ENCODE measurements at regions not wholly inside any gene's neighbourhood (a gene's known extent, or its start where the extent isn't known, plus 50 kb on each side); places are given as distances from the start of the nearest gene placed in this dataset.
A peak's percentile ranks its signal among the peaks of the same experiment; 100 is the strongest.

DNA sequence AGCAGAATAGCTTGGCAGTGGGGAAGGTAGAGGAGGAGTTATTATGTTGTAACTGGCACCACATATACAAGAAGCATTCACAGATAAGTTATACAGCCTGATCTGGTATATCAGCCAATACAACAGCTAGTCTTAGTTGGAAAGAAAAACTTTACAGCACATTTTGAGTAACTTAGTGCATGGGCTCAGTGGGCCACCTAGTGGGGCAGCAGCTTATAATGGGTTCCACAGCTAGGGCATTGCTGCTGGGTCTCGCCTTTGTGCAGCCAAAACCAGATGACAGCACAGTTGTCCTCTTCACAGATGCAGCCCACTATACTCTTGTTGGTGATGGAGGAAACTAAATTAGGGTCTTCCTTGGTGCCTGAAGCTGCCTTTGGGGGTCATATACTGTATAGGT is 448.1 kb upstream of the RASGEF1B start:
- Histone ChIP-seq H3K36me3 (ENCODE audit: insufficient read depth, low read length) (no peaks in the 10 kb centered on the region), H3K9me3 (ENCODE audit: low read length) (no peaks in the 10 kb centered on the region), H3K27ac (ENCODE audit: low read depth, low read length, poor library complexity, severe bottlenecking) (no peak overlapping the region), H3F3A (ENCODE audit: insufficient read depth, low read length) (no peaks in the 10 kb centered on the region), H3K27me3 (ENCODE audit: insufficient read depth, low read length) (no peaks in the 10 kb centered on the region), H3K4me2 (ENCODE audit: low read length) (no peak overlapping the region), H3K79me2 (ENCODE audit: insufficient read depth, low read length) (no peaks in the 10 kb centered on the region), H3K9ac (ENCODE audit: low read length) (no peak overlapping the region), H3K4me1 (ENCODE audit: insufficient read depth, low read length, severe bottlenecking) (no peaks in the 10 kb centered on the region), H4K20me1 (ENCODE audit: insufficient read depth, low read length) (no peaks in the 10 kb centered on the region), H2AFZ (ENCODE audit: low read length) (no peak overlapping the region), H3K4me3 (ENCODE audit: low read depth, low read length, poor library complexity, severe bottlenecking) (no peak overlapping the region), H3K9me2 (ENCODE audit: low read depth, low read length) (no peaks in the 10 kb centered on the region)
- TF ChIP-seq EZH2 (IDR thresholded peaks at IDR 0.05; ENCODE audit: borderline replicate concordance, low read length): no peak
- TF ChIP-seq, protein P1, sequence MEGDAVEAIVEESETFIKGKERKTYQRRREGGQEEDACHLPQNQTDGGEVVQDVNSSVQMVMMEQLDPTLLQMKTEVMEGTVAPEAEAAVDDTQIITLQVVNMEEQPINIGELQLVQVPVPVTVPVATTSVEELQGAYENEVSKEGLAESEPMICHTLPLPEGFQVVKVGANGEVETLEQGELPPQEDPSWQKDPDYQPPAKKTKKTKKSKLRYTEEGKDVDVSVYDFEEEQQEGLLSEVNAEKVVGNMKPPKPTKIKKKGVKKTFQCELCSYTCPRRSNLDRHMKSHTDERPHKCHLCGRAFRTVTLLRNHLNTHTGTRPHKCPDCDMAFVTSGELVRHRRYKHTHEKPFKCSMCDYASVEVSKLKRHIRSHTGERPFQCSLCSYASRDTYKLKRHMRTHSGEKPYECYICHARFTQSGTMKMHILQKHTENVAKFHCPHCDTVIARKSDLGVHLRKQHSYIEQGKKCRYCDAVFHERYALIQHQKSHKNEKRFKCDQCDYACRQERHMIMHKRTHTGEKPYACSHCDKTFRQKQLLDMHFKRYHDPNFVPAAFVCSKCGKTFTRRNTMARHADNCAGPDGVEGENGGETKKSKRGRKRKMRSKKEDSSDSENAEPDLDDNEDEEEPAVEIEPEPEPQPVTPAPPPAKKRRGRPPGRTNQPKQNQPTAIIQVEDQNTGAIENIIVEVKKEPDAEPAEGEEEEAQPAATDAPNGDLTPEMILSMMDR (IDR thresholded peaks at IDR 0.05; ENCODE audit: low read length): no peak

DNA sequence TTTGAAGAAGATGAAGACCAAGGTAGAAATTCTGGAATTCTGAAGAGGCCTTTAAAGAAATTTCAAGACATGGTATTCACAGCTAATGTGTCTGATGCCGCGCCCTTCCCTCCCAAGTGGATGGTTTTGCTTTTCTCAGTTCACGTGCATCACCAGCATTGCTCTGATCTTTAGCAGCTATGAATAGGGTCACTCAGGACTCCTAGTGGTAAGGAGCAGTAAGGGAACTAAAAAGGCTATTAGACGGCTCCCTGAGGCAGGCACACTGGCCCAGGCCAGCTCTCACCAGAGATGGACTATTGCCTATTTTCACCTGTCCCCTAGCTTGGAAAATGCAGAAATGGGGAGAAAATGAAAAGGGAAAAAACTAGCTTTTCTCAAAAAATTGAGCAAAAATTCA is 447.5 kb upstream of the RASGEF1B start:
- no peaks in the 10 kb centered on the region for H3K27me3 ChIP-seq (ENCODE audit: insufficient read depth, low read length)

DNA sequence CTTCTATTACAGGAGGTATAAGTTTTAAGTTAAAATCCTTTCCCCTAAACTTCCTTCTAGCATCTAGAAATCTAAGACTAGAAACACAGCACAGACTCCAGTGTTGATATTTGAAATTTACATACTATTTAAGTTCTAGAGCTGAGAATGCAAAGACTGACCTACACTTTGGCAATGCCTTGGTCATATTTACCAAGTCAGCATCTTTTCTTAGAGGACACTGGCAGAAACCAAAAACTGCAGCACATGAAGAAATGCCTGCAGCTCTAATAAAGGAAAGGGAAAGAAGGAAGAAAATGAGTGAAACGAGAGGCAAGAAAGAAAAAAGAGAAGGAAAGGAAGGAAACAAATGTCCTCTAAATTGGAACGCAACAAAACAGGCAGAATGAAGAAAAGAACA is 443.7 kb upstream of the RASGEF1B start:
- H3K9me2 ChIP-seq (ENCODE audit: low read depth, low read length): no peaks in the 10 kb centered on the region
- TF ChIP-seq, protein P1 (IDR thresholded peaks at IDR 0.05; ENCODE audit: low read length): no peak
- H3K27me3 ChIP-seq (ENCODE audit: insufficient read depth, low read length): no peaks in the 10 kb centered on the region
- H3K9ac ChIP-seq (ENCODE audit: low read length): no peak overlapping the region
- H3K9me3 ChIP-seq (ENCODE audit: low read length): no peaks in the 10 kb centered on the region
- no peak overlapping the region for H3K4me3 ChIP-seq (ENCODE audit: low read depth, low read length, poor library complexity, severe bottlenecking)
- no peak overlapping the region for H3K4me2 ChIP-seq (ENCODE audit: low read length)
- H3F3A ChIP-seq (ENCODE audit: insufficient read depth, low read length): no peaks in the 10 kb centered on the region
- H3K36me3 ChIP-seq (ENCODE audit: insufficient read depth, low read length): no peaks in the 10 kb centered on the region
- no peaks in the 10 kb centered on the region for H4K20me1 ChIP-seq (ENCODE audit: insufficient read depth, low read length)
- H3K27ac ChIP-seq (ENCODE audit: low read depth, low read length, poor library complexity, severe bottlenecking): no peak overlapping the region
- no peaks in the 10 kb centered on the region for H3K79me2 ChIP-seq (ENCODE audit: insufficient read depth, low read length)
- H2AFZ ChIP-seq (ENCODE audit: low read length): no peak overlapping the region
- H3K4me1 ChIP-seq (ENCODE audit: insufficient read depth, low read length, severe bottlenecking): peaks cover 4% of the 10 kb centered on the region

More for the DNA sequence above, 447.5 kb upstream of the RASGEF1B start:
- no peak overlapping the region for H3K27ac ChIP-seq (ENCODE audit: low read depth, low read length, poor library complexity, severe bottlenecking)
- no peak overlapping the region for H2AFZ ChIP-seq (ENCODE audit: low read length)
- no peaks in the 10 kb centered on the region for H3K4me1 ChIP-seq (ENCODE audit: insufficient read depth, low read length, severe bottlenecking)
- no peak overlapping the region for H3K4me3 ChIP-seq (ENCODE audit: low read depth, low read length, poor library complexity, severe bottlenecking)
- H3K36me3 ChIP-seq (ENCODE audit: insufficient read depth, low read length): no peaks in the 10 kb centered on the region
- H3K79me2 ChIP-seq (ENCODE audit: insufficient read depth, low read length): no peaks in the 10 kb centered on the region
- no peak overlapping the region for H3K9ac ChIP-seq (ENCODE audit: low read length)
- no peaks in the 10 kb centered on the region for H3K9me3 ChIP-seq (ENCODE audit: low read length)
- no peaks in the 10 kb centered on the region for H3K9me2 ChIP-seq (ENCODE audit: low read depth, low read length)
- H3K4me2 ChIP-seq (ENCODE audit: low read length): no peak overlapping the region
- no peaks in the 10 kb centered on the region for H3F3A ChIP-seq (ENCODE audit: insufficient read depth, low read length)
- TF ChIP-seq EZH2 (IDR thresholded peaks at IDR 0.05; ENCODE audit: borderline replicate concordance, low read length): no peak
- TF ChIP-seq, protein P1 (IDR thresholded peaks at IDR 0.05; ENCODE audit: low read length): peak; percentile 45; the same call in 1 of the 2 replicates
- H4K20me1 ChIP-seq (ENCODE audit: insufficient read depth, low read length): no peaks in the 10 kb centered on the region

Data from OCI-LY1 (cell line).